Fibroblast of mammary gland (primary cell): ENCODE measurements at regions not wholly inside any gene's neighbourhood (a gene's known extent, or its start where the extent isn't known, plus 50 kb on each side); places are given as distances from the start of the nearest gene placed in this dataset.
A peak's percentile ranks its signal among the peaks of the same experiment; 100 is the strongest.

Experiments
- DNase-seq: peaks from one replicate; pipeline ENCODE4 v3.0.0-alpha.2; 2010; ENCODE audit warnings: low read depth
- H3K4me3 ChIP-seq: 2 replicates; pipeline ENCODE4 v1.5.1; 2011; ENCODE audit warnings: low read depth, mild to moderate bottlenecking, low read length, moderate library complexity; ENCODE audit not compliant: control insufficient read depth
- CTCF ChIP-seq: conservative IDR thresholded peaks from 2 replicates; pipeline ENCODE4 v1.5.1; 2011; ENCODE audit warnings: low read depth, low read length, inconsistent platforms; ENCODE audit not compliant: control insufficient read depth, insufficient read depth

DNA sequence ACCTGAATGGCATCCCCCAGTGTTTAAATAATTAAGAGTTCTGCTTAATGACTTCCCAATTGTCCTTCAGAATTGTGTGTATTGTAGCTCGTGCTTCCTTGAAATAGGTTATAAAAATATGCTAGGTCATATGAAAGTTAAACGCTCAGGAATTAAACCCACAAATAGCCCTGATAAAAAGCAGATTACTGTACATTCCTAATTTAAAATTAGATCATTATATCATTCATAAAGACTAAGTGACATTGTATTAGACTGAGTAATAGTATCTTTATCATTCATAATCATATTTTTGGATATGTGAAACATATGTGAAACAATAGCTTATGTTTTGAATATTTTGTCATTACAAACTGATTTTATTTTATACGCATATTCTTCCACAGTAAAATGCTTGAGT, 1706.7 kb downstream of the HACE1 start:
- TF ChIP-seq CTCF = no peak

GRCh38 chr6:103142902-103143301, 1716.8 kb downstream of the HACE1 start:
- DNase-seq = no peak
- no peak for TF ChIP-seq CTCF
- H3K4me3 ChIP-seq = no peak overlapping the region

More for the DNA sequence above, 1706.7 kb downstream of the HACE1 start:
- DNase-seq = no peak
- no peak overlapping the region for H3K4me3 ChIP-seq

DNA sequence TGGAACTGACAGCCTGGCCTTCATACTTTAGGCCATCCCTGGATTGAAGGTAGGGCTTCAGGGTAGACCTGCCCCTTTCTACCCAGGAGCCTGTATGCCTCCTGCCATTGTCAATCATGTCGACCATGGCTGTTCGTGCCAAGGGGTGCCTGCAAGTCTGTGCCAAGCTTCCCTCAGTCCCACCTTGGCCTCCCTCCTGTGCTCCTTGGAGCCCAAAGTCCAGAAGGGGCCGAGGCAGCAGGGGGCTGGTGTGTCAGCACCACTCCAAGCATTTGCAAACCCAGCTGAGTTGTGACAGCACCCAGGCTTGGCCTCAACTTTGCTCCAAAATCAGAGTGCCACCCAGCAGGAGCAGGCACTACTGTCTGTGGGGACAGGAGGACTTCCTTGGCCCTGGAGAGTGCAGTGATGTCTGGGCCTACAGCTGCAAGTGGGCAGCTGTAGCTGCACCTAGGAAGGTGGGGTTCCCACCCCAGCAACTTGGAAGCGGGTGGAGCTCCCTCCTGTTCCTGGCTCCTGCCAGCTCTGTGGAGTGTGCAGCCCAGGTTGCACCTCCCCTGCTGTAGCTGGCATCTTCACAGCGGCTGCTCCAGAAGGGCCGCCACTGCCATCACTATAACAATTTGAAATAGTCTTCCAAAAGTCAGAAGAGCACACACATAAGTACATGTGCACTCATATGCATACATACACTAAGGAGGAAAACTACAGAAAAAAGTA, 1719.3 kb downstream of the HACE1 start:
- no peak overlapping the region for H3K4me3 ChIP-seq
- no peak for DNase-seq
- no peak for TF ChIP-seq CTCF

DNA sequence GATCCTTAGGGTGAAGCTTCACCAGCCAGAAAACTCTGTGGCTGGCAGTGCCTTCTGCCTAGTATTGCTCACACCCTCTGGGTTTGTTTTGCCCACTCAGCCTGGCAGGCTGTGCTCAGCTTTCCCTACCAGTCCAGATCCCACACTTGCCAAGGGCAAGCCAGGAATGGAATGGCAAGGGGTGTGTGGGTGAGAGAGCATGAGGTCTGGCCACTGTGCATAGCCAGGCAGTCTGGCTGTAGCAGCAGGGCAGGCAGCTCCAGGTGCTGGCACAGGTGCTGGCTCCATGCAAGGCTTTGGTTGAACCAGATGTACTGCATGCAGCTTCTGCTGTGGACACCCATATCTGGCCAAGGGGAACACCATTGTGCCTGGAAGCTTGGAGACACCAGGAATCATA, 1720.3 kb downstream of the HACE1 start:
- no peak for TF ChIP-seq CTCF
- H3K4me3 ChIP-seq = no peak overlapping the region
- DNase-seq = no peak

- H3K4me3 ChIP-seq = no peak overlapping the region
- no peak for TF ChIP-seq CTCF
- no peak for DNase-seq
These were observed 1731.0 kb downstream of the GRIK2 start for GRCh38 chr6:103124471-103124870.

GRCh38 chr6:103122766-103123601, 1729.5 kb downstream of the GRIK2 start:
- peak; percentile 34 for TF ChIP-seq CTCF
- peak; percentile 18 for DNase-seq
- H3K4me3 ChIP-seq = no peak overlapping the region
